Right lobe of liver (tissue), 6 donors: ENCODE measurements at regions not wholly inside any gene's neighbourhood (a gene's known extent, or its start where the extent isn't known, plus 50 kb on each side); places are given as distances from the start of the nearest gene placed in this dataset.
A peak's percentile ranks its signal among the peaks of the same experiment; 100 is the strongest.

Experiments
- ATAC-seq, 4 donors: fragments of 200-7000 bp; cut with Tn5 transposase; one replicate each; pipeline ENCODE4 v1.9.1; 2020; ENCODE audit warnings: mild to moderate bottlenecking in 4 of 4, moderate library complexity in 4 of 4
- DNase-seq, 3 donors: peaks; one replicate each; pipeline ENCODE4 v3.0.0-alpha.2; 2020
- H3K27ac ChIP-seq, 3 donors: fragments of 200-600 bp; one replicate each; pipeline ENCODE4 v1.8.0; 2022
- H3K27me3 ChIP-seq, 2 donors: fragments of 200-600 bp; one replicate each; pipeline ENCODE4 v1.8.0; 2022
- H3K36me3 ChIP-seq, 4 donors: fragments of 200-600 bp; sonication (generic) in 1 of 4; one replicate each; pipeline versions ENCODE4 v1.5.1 to v1.8.0; 2017 to 2022; ENCODE audit warnings: control low read depth in 1 of 4
- H3K4me1 ChIP-seq, 4 donors: fragments of 200-600 bp; sonication (generic) in 1 of 4; one replicate each; pipeline versions ENCODE4 v1.5.1 to v1.8.0; 2017 to 2022; ENCODE audit warnings: control low read depth in 1 of 4
- H3K4me3 ChIP-seq, 3 donors: fragments of 200-600 bp; one replicate each; pipeline ENCODE4 v1.8.0; 2022
- H3K9me3 ChIP-seq, 4 donors: fragments of 200-600 bp; sonication (generic) in 1 of 4; one replicate each; pipeline versions ENCODE4 v1.5.1 to v1.8.0; 2017 to 2022; ENCODE audit warnings: control low read depth in 1 of 4
- POLR2A ChIP-seq: fragments of 450-650 bp; IDR thresholded peaks from one replicate; pipeline ENCODE4 v1.6.1; 2017; ENCODE audit warnings: antibody characterized with exemption, mild to moderate bottlenecking
- WGBS: methylation state at CpG from one replicate; pipeline ENCODE4 v1.1.6; 2018; ENCODE audit warnings: low coverage, low lambda C conversion rate; ENCODE audit not compliant: insufficient coverage; ENCODE audit errors: missing lambda C conversion rate; 5-methylcytosine and 5-hydroxymethylcytosine counted together
- intact Hi-C, 2 donors: fragments of 100-400 bp; cut with DNase I; formaldehyde crosslinking; loops; one replicate each; pipeline versions ENCODE4 v1.11.2 to v1.14.1; 2022
- TF ChIP-seq, protein P1 (sequence below), 4 donors: fragments of 200-600 bp in 3 of 4; fragments of 450-650 bp in 1 of 4; IDR thresholded peaks; one replicate each; pipeline versions ENCODE4 v1.5.1 to v1.8.0; 2016 to 2022; ENCODE audit warnings: antibody characterized with exemption in 4 of 4, mild to moderate bottlenecking in 2 of 4
- donor health status: DM: no; HTN: yes; CAD: no.
- donor health status: DM: no; HTN: no; CAD: no.
- donor health status: DM: no; HTN: no; CAD: no.
- donor health status: DM: no; HTN: yes; CAD: no.
- donor health status: DM: no; HTN: yes; CAD: no.

DNA sequence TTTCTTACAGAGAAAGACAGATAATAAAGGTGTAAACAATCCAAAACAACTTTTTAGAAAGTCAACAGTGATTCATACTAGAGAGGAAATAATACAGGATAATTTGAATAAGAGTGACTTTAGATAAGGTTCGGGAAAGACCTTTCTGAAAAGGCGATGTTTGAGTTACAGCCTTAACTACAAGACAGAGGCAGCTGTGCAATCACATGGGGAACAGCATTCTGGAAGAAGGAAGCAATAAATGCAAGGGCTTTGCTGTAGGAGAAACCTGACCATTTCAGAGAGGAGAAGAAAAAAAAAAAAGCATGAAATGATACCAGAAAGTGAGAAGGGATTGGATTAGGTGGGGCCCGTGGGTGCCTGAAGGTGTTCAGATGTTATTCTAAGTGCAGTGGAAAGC is 200.6 kb upstream of the ATP11B start:
- H3K4me1 ChIP-seq: peaks cover 0 to 4% (median 0%) of the 10 kb centered on the region in 4 donors
- no peak overlapping the region for H3K4me3 ChIP-seq
- 76% methylated on average over 3 of the region's 3 CpGs for WGBS
- no peak for TF ChIP-seq POLR2A
- TF ChIP-seq, protein P1, sequence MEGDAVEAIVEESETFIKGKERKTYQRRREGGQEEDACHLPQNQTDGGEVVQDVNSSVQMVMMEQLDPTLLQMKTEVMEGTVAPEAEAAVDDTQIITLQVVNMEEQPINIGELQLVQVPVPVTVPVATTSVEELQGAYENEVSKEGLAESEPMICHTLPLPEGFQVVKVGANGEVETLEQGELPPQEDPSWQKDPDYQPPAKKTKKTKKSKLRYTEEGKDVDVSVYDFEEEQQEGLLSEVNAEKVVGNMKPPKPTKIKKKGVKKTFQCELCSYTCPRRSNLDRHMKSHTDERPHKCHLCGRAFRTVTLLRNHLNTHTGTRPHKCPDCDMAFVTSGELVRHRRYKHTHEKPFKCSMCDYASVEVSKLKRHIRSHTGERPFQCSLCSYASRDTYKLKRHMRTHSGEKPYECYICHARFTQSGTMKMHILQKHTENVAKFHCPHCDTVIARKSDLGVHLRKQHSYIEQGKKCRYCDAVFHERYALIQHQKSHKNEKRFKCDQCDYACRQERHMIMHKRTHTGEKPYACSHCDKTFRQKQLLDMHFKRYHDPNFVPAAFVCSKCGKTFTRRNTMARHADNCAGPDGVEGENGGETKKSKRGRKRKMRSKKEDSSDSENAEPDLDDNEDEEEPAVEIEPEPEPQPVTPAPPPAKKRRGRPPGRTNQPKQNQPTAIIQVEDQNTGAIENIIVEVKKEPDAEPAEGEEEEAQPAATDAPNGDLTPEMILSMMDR (IDR thresholded peaks at IDR 0.05): no peak
- H3K9me3 ChIP-seq: no peaks in the 10 kb centered on the region
- no peaks in the 10 kb centered on the region for H3K27me3 ChIP-seq
- H3K36me3 ChIP-seq: no peaks in the 10 kb centered on the region
- H3K27ac ChIP-seq: no peak overlapping the region
- ATAC-seq (no peak), DNase-seq (no peak)
- intact Hi-C loops: no loop called here

DNA sequence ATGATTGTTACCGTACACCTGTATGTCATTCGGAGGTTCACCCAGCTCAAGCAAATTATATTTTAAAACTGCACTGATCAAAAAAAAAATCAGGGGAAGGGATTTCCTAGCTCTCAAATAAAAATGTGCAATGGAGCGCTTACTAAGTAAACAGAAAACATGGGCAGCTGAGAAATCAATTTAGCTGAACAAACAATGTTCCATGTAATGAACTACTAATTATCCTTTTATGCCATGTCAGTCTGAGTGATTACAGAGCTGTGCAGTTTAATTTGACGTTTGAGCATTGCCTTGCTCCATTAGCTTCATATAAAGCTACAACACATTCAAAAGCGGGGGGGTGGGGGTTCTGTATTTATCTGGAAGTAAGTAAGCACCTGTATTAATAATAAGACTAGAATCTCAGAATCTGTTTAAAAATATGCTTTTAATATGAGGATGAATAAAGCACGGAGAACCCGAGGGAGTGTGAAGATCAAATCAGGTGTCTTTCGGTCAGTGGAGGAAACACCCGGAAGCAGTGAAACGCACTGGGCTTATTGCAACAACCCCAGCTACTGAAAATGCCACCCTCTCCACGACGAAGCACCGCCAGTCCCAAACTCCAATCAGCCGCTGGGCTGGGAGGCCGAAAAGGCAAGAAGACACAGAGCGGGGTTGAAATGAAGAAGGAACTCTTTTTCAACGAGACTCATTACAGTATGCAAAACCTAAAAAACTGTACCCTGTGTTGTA is 196.5 kb upstream of the ATP11B start:
- WGBS: 74% methylated on average over 17 of the region's 17 CpGs
- TF ChIP-seq POLR2A: no peak
- TF ChIP-seq, protein P1 (IDR thresholded peaks at IDR 0.05): no peak

DNA sequence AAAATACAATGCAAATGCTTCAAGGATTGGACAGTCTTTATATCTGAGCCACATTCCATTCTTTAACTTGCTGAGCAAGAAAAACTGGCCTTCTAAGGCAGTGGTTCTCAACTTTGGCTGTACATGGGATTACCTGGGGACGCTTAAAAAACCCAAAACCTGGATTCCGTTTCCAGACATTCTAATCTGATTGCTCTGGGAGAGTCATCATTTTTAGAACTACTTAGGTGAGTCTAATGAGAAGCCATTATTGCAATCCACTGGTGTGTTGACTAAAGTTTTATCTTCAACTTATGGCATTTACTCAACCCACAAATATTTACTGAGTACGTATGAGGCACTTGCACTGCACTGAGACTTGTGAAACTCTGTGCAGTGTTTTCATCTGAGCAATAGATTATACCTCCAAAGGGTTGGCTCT is 195.7 kb upstream of the ATP11B start:
- no peak for DNase-seq
- intact Hi-C loops: no loop called here
- no peak for TF ChIP-seq POLR2A
- TF ChIP-seq, protein P1 (IDR thresholded peaks at IDR 0.05): no peak
- no peak overlapping the region for H3K27ac ChIP-seq
- peaks cover 0 to 8% (median 0%) of the 10 kb centered on the region in 4 donors for H3K4me1 ChIP-seq
- no peaks in the 10 kb centered on the region for H3K27me3 ChIP-seq
- WGBS: 43% methylated on average over 3 of the region's 3 CpGs
- ATAC-seq: peak; percentile 21 to 94 (median 84)
- H3K36me3 ChIP-seq: no peaks in the 10 kb centered on the region
- no peaks in the 10 kb centered on the region for H3K9me3 ChIP-seq
- no peak overlapping the region for H3K4me3 ChIP-seq

More for the DNA sequence above, 196.5 kb upstream of the ATP11B start:
- no peaks in the 10 kb centered on the region for H3K27me3 ChIP-seq
- ATAC-seq (peak in 1 of 4 donors; percentile 20), DNase-seq (no peak)
- peaks cover 0 to 8% (median 0%) of the 10 kb centered on the region in 4 donors for H3K4me1 ChIP-seq
- H3K36me3 ChIP-seq: no peaks in the 10 kb centered on the region
- intact Hi-C loops: no loop called here
- H3K27ac ChIP-seq: no peak overlapping the region
- no peak overlapping the region for H3K4me3 ChIP-seq
- no peaks in the 10 kb centered on the region for H3K9me3 ChIP-seq

DNA sequence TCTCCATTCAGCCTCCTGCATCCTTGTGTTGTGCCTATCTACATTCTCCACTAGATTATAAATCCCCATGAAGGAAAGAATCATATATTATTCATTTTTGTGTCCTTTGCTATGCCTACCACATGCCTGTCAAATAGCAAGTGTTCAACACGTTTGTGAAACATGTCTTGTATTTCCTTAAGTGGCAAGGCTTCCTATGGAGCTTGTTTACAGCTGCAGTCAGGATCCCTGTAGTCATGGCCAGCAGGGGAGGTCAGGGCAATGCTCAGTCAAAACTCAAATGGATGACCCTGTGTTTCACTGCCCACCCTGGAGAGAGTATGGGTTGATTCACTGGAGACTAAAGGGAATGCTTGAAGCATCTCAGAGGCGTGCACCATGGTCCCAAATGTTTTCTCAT is 191.7 kb upstream of the ATP11B start:
- no peak for TF ChIP-seq POLR2A
- TF ChIP-seq, protein P1 (IDR thresholded peaks at IDR 0.05): no peak
- intact Hi-C loops: no loop called here
- H3K36me3 ChIP-seq: no peaks in the 10 kb centered on the region
- DNase-seq (no peak), ATAC-seq (no peak)
- peaks cover 0 to 14% (median 6%) of the 10 kb centered on the region in 4 donors for H3K4me1 ChIP-seq
- WGBS: 75% methylated on average over 1 of the region's 2 CpGs
- H3K4me3 ChIP-seq: no peak overlapping the region
- no peak overlapping the region for H3K27ac ChIP-seq
- no peaks in the 10 kb centered on the region for H3K9me3 ChIP-seq
- no peaks in the 10 kb centered on the region for H3K27me3 ChIP-seq
